NOMO-1 treated with DMSO at 0.1 percent for 48 hours (cell line): ENCODE measurements at regions not wholly inside any gene's neighbourhood (a gene's known extent, or its start where the extent isn't known, plus 50 kb on each side); places are given as distances from the start of the nearest gene placed in this dataset.
"Not testable (repeated sequence)": the region's sequence is repeated elsewhere in the genome, so short reads cannot be mapped to it uniquely, and the experiment has no call there.

ENCODE experiments used
- DNase-seq: peaks from one replicate; lab custom pipeline; 2025; ENCODE audit not compliant: unreplicated experiment; lab: John Stamatoyannopoulos, UW

DNA sequence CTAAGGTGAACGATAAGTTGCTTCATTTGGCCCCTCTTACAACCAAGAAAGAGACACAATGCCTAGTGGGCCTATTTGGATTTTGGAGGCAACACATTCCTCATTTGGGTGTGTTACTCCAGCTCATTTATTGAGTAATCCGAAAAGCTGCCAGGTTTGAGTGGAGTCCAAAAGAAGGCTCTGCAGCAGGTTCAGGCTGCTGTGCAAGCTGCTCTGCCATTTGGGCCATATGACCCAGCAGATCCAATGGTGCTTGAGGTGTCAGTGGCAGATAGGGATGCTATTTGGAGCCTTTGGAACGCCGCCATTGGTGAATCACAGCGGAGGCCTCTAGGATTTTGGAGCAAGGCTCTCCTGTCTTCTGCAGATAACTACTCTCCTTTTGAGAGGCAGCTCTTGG is 176.4 kb downstream of the AKR1D1 start:
- DNase-seq = not testable (repeated sequence)

DNA sequence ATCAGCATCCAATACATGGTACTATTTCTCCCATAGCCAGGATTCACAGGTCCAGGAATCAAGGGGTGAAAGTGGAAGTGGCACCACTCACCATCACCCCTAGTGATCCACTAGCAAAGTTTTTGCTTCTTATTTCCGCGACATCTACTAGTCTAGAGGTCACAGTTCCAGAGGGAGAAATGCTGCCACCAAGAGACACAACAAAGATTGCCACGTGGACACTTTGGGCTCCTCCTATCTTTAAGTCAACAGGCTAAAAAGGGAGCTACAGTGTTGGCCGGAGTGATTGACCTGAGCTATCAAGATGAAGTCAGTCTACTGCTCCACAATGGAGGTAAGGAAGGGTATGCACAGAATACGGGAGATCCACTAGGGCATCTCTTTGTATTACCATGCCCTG is 178.2 kb downstream of the AKR1D1 start:
- no peak for DNase-seq

DNA sequence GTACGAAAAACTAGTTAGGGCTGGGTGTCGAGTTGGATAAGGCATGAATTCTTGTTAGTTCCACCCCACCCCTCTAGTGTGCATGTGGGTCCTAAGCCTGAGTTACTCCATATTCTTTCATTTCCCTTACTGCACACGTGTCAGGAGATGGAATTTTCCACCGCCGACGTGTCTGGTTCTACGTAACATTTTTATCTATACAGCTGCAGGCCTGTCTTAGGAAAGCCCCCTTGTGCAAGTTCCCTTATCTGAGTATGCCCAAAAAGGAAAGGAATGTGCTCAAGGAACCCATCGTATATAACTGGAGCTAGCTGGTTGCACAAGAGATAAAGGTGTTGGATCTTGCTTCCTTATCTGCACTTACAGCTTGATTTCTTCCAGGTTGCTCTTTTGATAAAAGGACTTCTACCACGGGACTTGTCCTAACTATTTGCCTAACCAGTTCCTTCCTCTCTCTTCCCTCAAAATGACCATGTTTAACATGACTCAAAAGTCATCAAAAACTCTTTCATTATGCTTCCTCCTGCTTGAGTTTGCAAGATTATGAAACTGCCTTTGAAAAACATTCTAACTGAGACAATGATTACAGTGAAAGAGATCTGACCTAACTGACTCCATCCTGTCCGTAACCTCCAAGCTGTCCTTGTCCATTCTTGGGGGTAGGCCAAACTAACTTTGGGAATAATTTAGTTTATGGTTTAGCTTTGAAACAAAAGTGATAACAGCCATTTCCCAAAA is 181.4 kb downstream of the AKR1D1 start:
- DNase-seq = peak; percentile 79

DNA sequence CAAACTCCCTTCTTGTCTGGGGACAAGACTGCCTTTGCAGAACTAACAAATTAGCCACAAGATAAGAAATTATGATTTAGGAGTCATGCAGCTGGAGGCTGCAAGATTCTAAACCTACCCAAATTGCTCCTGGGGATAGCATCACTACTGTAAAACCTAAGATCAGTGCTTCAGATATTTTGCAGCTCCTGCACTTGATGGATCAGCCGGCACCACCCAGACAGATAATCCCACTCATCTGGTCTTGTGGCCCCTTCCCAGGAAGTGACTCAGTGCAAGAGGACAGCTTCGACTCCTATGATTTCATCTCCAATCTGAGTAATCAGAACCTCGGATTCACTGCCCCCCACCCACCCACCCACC is 181.9 kb downstream of the AKR1D1 start:
- peak; percentile 40 for DNase-seq

DNA sequence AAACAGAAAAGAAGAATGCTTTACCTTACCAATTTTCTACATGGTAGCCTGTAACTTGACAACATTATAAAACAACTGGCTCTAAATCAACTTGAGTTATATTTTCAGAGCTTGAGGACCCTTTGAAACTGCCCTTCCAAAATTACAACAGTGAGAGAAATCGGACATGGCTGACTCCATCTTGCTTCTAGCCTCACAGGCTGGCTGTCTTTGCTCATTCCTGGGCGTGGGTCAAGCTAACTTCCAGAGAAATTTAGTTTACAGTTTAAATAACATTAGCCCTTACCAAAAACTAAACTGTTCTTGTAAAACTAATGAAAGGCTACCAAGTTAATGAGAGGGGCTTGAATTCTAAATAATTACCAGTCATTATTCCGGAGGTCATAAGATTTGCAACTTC is 183.4 kb downstream of the AKR1D1 start:
- no peak for DNase-seq

DNA sequence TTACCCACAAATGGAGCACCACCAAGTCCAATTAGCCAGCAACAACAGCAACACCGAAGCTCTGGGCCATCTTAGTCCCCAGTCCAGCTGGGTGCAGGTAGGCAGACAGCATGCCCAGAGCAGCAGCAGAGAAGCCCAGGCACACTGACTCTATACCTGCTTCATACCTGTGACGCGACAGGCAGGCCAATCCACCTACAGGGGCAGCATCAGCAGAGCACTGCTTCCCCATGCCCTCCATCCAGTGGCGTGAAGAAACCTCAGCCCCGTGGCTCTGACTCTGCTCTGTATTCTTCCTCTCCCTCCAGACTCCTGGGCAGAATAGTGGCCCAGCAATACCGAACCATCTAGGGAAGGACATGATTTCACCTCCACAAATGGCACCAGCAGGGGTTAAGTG is 191.7 kb downstream of the AKR1D1 start:
- no peak for DNase-seq

DNA sequence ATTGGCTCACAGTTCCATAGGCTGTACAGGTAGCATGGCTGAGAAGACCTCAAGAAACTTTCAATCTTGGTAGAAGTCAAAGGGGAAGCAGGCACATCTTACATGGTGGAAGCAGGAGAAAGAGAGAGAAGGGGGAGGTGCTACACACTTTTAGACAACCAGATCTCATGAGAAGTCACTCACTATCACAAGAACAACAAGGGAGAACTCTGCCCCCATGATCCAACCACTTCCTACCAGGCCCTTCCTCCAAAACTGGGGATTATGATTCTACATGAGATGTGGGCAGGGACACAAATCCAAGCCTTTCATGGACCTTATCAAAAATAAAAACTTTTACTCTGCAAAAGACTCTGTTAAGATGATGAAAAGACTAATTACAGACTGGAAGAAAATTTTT is 183.2 kb upstream of the TRIM24 start:
- no peak for DNase-seq

DNA sequence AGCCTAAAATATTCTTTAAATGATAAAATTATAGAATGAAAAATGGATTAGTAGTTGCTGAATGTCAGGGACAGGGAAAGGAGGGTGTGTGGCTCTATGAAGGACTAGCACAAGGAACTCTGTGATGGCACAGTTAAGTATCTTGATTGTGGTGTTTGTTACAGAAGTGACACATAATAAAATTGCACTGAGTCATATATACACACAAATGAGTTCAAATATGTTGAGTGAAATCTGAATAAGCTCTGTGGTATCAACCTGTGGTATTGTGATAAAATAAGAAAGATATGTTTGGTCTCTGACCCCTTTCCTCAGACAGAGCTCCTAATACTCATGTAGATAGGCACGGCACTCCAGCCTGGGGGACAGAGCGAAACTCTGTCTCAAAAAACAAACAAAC is 181.5 kb upstream of the TRIM24 start:
- DNase-seq = no peak

DNA sequence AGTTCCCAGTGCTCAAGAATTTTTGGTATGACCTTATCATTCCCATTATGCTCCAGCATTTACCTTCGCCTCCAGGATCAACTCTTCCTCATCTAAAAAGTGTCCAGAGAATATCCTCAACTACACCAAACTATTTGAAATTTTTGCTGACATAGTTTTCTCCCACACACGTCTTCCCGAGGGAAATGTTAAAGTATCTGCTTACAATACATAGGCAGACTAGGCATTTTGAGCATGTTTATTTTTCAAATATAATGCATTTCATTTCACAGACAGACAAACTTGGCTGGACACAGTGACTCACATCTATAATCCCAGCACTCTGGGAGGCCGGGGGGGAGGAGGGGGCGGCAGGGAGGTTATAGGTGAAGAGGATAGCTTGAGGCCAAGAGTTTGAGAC is 177.1 kb upstream of the TRIM24 start:
- DNase-seq = no peak

DNA sequence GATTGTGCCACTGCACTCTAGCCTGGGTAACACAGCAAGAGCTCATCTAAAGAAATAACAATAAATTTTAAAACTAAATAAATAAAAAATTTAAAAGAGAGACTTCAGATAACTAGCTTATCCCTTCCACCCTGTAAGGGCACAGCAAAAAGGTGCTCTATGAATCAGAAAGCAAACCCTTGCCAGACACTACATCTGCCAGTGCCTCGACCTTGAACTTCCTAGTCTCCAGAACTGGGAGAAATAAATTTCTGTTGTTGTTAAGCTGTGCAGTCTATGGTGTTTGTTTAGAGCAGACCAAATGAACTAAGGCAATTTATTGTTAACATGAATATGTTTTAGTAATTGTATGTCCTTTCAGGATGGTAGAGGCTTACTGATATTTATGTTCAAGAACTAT is 174.9 kb upstream of the TRIM24 start:
- DNase-seq = no peak

DNA sequence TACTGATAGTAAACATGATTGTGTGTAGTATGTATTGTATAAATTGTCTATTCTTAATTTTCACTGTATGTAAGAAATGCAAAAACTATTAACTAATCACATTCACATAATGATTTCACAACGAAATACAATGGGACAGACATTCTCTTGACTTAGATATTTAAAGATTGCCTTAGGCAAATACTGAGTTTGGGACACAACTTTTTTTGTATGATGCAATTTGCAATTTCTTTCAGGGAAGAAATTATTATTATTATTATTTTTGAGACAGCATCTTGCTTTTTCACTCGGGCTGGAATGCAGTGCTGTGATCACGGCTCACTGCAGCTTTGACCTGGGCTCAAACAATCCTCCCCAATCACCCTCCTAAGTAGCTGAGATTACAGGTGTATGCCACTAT is 173.2 kb upstream of the TRIM24 start:
- DNase-seq = no peak

DNA sequence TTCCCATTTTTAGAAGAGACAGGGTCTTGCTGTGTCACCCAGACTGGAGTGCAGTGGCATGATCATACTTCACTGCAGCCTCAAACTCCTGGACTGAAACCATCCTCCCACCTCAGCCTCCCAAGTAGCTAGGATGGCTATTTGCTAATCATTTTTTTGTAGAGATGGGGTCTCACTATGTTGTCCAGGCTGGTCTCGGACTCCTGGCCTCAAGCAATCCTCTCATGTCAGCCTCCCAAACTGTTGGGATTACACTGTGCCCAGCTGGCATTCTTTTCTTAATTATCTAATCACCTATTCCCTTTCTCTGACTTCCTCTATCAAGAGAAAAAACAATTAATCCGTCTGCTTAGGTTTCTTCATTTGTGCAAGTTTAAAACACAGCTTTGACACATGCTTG is 172.5 kb upstream of the TRIM24 start:
- no peak for DNase-seq

DNA sequence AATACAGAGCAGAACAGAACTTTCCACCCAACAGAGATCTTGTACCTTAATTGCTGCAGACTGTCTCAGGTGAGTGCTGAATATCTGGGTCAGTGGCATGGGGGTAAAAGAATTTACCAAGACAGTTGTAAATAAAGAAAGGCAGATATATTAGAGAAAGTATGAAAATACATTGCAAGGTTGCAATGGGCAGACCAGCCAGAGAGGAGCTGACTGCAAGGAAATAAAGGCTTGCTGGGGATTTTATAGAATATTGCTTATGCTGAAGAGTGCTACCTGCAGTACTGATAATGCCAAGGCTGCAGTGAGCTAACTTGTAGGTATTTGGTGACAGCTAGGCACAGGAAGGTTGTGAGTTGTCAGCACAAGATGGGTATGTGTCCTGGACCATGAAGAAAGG is 171.0 kb upstream of the TRIM24 start:
- no peak for DNase-seq

DNA sequence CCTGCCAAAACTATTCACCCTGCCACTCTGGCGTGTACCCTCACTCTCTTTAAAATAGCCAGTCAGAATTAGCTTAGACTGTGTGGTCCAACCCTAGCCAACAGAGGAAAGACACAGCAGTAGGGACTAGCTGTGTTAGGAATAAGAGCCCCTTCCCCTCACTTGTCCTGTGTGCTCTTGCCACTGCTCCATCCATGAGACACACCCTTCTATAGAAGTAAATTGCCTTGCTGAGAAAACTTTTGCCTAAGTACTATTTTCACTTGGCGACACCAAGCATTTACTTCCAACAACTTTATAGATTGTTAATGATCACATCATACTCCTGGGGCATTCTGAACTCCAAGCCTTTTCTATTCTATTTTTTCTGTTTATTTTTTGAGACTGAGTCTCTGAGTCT is 170.2 kb upstream of the TRIM24 start:
- DNase-seq = no peak

DNA sequence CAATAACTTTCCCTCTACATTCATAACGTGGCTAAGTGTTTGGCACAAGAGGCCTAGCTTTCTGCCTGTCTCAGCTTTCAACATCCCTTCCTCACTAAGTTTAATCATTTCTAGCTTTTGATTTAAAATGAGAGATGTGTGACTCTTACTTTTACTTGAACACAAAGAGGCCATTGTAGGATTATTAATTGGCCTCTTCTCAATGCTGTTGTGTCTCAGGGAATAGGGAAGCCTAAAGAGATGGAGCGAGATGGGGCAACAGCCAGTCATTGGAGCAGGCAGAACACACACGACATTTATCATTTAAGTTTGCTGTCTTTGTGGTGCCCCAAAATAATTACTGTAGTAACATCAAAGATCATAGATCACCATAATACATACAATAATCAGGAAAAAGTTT is 167.1 kb upstream of the TRIM24 start:
- no peak for DNase-seq

DNA sequence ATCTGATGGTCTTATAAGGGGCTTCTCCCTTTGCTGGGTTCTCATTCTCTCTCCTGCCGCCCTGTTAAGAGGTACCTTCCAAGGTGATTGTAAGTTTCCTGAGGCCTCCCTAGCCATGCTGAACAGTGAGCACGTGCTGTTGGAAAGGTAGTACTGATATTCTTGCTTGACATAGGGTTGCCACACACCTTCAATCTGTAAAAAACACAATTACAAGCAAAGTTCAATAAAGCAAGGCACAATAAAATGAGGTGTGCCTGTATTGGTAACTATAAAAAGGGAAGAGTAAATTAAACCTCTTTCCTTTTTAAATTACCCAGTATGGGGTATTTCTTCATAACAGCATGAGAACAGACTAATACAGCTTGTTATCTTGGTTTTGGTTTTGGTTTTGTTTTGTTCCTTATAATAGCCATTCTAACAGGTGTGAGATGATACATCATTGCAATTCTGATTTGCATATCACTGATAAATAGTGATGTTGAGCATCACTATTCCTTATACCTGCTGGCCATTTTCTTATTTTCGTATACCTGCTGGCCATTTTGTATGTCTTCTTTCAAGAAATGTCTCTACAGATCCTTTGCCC is 164.9 kb upstream of the TRIM24 start:
- no peak for DNase-seq

DNA sequence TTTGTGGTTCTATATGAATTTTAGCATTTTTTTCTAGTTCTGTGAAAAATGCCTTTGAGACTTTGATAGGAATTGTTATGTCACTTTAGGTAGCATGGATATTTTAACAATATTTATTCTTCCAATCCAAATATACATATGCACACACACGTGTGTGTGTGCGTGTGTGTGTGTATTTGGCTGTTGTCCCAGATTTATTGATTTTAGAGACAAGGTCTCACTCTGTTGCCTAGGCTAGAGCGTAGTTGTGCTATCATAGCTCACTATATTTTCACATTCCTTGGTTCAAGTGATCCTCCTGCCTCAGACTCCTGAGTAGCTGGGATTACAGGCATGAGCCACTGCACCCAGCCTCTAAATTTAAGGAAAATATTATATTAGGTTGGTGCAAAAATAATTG is 162.5 kb upstream of the TRIM24 start:
- no peak for DNase-seq

DNA sequence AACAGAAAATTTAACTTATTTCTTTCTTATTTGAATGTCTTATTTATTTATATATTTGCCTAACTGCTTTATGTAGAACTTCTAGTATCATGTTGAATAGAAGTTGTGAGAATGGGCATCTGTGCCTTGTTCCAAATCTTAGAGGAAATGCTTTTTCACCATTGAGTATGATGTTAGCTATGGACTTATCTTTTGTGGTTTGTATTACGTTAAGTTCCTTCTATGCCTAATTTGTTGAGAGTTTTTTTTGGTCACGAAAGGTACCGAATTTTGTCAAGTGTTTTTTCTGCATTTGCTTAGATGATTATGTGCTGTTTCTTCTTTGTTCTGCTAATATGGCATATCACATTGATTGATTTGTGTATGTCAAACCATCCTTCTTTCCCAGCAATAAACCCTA is 161.0 kb upstream of the TRIM24 start:
- peak; percentile 23 for DNase-seq

DNA sequence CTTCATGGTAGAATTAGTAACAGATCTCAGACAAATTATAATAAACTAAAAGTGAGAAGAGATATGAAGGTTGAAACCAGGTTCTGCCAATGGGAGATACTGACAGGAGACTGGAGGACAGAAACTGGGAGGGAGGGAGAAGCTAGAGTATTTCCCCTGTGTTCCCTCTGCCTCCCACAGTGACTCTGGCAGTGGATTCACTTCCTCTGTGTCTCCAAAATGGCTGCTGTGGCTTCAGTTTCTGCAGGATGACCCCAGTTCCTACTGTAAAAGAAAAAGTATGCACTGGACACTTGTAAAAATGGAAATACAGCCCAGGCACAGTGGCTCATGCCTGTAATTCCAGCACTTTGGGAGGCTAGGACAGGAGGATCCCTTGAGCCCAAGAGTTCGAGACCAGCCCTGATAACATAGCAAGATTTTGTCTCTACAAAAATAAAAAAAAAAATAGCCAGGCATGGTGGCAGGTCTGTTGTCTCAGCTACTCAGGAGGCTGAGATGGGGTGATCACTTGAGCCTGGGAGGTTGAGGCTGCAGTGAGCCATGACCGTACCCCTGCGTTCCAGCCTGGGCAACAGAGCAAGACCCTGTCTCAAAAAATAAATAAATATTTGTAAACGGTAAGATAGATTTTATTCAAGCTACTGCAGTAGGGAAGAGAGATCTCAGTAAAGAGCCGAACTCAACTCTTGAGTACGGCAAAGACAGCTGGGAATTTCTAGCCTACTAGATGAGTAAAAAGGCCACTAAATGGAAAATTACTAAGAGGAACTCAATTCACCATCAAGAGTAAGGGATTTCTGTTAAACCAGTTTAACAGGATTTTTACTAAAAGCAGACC is 156.6 kb upstream of the TRIM24 start:
- DNase-seq = no peak

DNA sequence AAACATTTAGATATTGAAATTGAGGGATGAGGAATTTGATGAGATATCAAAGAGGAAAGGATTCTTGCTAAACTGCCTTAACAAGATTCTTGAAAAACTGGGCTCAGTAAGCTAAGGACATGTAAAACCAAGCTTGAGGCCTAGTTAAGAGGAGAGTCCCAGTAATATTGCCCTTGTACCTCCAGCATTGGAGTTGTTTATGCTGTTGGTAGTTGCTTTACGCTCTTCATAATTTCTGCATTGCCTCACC is 156.1 kb upstream of the TRIM24 start:
- no peak for DNase-seq

DNA sequence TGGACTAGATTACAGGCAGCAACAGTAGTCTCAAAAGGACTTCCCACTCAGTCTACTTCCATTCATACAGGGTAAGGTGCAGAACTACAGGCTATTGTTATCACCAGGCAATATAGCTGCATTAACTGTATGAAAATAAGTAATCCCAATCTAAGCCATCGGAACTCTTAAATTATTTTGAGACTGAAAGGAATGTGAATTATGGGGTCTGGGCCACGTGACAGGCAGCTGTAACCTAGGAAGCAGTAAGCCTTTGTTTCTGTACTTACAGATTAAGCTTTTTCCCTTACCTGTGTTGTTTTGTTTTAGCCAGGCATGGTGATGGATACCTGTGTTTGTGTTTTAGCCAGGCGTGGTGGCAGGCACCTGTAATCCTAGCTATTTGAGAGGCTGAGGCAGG is 152.4 kb upstream of the TRIM24 start:
- no peak for DNase-seq

DNA sequence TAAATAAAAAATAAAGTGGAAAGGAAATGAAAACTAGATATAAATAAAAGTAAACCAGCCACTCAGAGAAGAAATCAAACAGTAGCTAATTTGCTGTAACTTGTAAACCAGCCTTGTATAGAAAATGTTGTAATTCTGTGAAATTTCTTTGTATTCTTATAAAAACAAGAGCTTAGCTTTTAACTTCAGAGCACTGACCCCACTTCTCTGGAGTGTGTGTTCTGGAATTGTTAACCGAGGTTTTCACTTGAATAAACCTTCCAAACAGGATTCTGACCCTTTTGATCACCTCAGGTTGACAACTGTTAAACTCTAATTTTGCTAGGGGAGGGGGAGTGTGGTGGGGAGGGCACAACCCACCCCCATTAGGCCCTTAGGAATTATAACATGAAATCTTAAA is 151.9 kb upstream of the TRIM24 start:
- DNase-seq = no peak

DNA sequence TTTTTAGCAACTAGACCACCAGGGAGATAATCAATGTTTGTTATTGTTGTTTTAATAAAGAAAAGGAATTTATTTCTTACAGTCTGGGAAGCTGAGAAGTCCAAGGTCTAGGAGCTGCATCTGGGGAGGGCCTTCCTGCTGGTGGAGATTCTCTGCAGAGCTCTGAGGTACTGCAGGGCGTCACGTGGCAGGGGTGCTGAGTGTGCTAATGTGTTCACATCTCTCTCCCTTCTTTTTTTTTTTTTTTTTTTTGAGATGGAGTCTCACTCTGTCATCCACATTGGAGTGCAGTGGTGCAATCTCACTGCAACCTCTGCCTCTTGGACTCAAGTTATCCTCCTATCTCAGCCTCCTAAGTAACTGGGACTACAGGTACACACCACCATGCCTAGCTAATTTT is 150.9 kb upstream of the TRIM24 start:
- no peak for DNase-seq
